ENCODE measurements at regions not wholly inside any gene's neighbourhood (a gene's known extent, or its start where the extent isn't known, plus 50 kb on each side); places are given as distances from the start of the nearest gene placed in this dataset.
"Not testable (repeated sequence)": the region's sequence is repeated elsewhere in the genome, so short reads cannot be mapped to it uniquely, and the experiment has no call there.

DNA sequence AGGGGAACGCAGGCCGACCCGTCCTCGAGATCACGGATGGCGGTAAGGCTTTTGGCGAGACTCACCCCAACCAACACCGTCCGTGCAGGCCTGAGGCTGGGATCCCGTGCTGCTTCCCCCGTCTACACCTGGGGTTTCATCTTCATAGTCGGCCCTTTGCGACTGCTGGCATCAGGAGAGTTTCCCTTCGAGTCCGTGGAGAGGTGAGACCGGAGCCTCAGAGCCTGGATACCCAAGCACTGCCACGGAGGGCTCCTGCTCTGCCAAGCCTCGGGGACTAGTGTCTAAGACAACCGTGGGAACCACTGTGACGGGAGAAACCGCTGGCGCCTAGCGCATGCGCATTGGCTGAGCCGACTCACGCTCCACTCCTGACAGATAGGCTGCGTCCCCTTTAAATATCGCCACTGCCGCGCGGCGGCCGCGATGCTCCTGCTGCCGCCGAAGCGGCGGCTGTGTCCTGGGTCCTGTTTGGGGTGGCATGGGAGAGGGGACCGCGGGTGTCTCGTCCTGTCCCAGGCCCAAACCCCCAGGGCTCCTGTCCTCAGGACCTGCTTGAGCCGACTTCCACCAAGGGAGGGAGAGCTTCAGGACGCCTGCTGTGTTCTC is 706.1 kb upstream of the TPTE start:
- TF ChIP-seq, protein P1, sequence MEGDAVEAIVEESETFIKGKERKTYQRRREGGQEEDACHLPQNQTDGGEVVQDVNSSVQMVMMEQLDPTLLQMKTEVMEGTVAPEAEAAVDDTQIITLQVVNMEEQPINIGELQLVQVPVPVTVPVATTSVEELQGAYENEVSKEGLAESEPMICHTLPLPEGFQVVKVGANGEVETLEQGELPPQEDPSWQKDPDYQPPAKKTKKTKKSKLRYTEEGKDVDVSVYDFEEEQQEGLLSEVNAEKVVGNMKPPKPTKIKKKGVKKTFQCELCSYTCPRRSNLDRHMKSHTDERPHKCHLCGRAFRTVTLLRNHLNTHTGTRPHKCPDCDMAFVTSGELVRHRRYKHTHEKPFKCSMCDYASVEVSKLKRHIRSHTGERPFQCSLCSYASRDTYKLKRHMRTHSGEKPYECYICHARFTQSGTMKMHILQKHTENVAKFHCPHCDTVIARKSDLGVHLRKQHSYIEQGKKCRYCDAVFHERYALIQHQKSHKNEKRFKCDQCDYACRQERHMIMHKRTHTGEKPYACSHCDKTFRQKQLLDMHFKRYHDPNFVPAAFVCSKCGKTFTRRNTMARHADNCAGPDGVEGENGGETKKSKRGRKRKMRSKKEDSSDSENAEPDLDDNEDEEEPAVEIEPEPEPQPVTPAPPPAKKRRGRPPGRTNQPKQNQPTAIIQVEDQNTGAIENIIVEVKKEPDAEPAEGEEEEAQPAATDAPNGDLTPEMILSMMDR (IDR thresholded peaks at IDR 0.05): not testable (repeated sequence)
- TF ChIP-seq ZFX (IDR thresholded peaks at IDR 0.05; ENCODE audit: borderline replicate concordance): not testable (repeated sequence)
